ENCODE measurements at regions not wholly inside any gene's neighbourhood (a gene's known extent, or its start where the extent isn't known, plus 50 kb on each side); places are given as distances from the start of the nearest gene placed in this dataset.

DNA sequence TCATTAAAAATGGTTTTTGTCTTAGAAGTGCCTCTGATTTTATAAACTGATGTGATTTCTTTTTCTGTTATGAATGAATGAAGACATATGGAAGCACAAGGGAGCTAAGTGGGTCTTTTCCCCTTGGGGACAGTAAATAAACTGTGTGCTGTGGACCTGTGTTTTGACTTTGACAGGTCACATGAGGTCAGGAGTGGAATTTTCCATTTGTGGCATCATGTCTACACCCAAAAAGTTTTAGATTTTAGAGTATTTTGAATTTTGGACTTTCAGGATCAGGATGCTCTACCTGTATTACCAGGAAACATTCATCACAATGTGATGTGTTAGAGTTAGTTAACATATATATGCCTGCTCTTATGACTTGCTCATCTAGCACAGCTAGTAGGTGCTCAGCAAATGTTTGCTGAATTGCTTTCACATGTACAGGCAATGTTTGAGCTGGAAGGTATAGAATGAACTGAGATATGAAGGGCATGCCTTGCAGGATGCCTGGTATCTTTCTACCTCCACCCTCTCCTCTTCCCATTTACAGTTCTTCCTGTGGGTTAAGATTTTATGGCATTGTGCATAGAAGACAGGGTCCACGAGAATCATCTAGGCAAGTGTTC lies 73.2 kb upstream of the NR3C1 start (continued):
- TF ChIP-seq, protein P1, sequence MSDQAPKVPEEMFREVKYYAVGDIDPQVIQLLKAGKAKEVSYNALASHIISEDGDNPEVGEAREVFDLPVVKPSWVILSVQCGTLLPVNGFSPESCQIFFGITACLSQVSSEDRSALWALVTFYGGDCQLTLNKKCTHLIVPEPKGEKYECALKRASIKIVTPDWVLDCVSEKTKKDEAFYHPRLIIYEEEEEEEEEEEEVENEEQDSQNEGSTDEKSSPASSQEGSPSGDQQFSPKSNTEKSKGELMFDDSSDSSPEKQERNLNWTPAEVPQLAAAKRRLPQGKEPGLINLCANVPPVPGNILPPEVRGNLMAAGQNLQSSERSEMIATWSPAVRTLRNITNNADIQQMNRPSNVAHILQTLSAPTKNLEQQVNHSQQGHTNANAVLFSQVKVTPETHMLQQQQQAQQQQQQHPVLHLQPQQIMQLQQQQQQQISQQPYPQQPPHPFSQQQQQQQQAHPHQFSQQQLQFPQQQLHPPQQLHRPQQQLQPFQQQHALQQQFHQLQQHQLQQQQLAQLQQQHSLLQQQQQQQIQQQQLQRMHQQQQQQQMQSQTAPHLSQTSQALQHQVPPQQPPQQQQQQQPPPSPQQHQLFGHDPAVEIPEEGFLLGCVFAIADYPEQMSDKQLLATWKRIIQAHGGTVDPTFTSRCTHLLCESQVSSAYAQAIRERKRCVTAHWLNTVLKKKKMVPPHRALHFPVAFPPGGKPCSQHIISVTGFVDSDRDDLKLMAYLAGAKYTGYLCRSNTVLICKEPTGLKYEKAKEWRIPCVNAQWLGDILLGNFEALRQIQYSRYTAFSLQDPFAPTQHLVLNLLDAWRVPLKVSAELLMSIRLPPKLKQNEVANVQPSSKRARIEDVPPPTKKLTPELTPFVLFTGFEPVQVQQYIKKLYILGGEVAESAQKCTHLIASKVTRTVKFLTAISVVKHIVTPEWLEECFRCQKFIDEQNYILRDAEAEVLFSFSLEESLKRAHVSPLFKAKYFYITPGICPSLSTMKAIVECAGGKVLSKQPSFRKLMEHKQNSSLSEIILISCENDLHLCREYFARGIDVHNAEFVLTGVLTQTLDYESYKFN (CRISPR knock-in tag; conservative IDR thresholded peaks at IDR 0.05) = 0 out of 2 replicates have a peak, but pooled peaks have one; percentile 30
- TF ChIP-seq ZKSCAN8 (CRISPR knock-in tag; IDR thresholded peaks at IDR 0.05; ENCODE audit: borderline replicate concordance) (no peak), NR2F2 (IDR thresholded peaks at IDR 0.05; ENCODE audit: borderline replicate concordance, low read depth) (0 out of 2 replicates have a peak, but pooled peaks have one; percentile 18), PPARG (CRISPR knock-in tag; conservative IDR thresholded peaks at IDR 0.05) (no peak), ETV6 (CRISPR knock-in tag; conservative IDR thresholded peaks at IDR 0.05) (no peak), SALL2 (CRISPR knock-in tag; IDR thresholded peaks at IDR 0.05) (no peak), MED1 (CRISPR knock-in tag; IDR thresholded peaks at IDR 0.05) (peak; percentile 27; the same call in 1 of the 2 replicates), TEAD3 (CRISPR knock-in tag; optimal IDR thresholded peaks at IDR 0.05; ENCODE audit: borderline replicate concordance) (no peak), NFE2 (CRISPR knock-in tag; IDR thresholded peaks at IDR 0.05) (no peak), ZNF792 (CRISPR knock-in tag; IDR thresholded peaks at IDR 0.05) (no peak), RELA (CRISPR knock-in tag; IDR thresholded peaks at IDR 0.05) (no peak), ZNF768 (CRISPR knock-in tag; IDR thresholded peaks at IDR 0.05) (no peak), ZNF230 (CRISPR knock-in tag; IDR thresholded peaks at IDR 0.05) (no peak), ZNF224 (CRISPR knock-in tag; IDR thresholded peaks at IDR 0.05) (no peak), RXRB (CRISPR knock-in tag; IDR thresholded peaks at IDR 0.05; ENCODE audit: borderline replicate concordance) (peak; percentile 51; the same call in 1 of the 2 replicates), GTF2F1 (IDR thresholded peaks at IDR 0.05; ENCODE audit: low read length) (no peak)
- TF ChIP-seq, protein P2, sequence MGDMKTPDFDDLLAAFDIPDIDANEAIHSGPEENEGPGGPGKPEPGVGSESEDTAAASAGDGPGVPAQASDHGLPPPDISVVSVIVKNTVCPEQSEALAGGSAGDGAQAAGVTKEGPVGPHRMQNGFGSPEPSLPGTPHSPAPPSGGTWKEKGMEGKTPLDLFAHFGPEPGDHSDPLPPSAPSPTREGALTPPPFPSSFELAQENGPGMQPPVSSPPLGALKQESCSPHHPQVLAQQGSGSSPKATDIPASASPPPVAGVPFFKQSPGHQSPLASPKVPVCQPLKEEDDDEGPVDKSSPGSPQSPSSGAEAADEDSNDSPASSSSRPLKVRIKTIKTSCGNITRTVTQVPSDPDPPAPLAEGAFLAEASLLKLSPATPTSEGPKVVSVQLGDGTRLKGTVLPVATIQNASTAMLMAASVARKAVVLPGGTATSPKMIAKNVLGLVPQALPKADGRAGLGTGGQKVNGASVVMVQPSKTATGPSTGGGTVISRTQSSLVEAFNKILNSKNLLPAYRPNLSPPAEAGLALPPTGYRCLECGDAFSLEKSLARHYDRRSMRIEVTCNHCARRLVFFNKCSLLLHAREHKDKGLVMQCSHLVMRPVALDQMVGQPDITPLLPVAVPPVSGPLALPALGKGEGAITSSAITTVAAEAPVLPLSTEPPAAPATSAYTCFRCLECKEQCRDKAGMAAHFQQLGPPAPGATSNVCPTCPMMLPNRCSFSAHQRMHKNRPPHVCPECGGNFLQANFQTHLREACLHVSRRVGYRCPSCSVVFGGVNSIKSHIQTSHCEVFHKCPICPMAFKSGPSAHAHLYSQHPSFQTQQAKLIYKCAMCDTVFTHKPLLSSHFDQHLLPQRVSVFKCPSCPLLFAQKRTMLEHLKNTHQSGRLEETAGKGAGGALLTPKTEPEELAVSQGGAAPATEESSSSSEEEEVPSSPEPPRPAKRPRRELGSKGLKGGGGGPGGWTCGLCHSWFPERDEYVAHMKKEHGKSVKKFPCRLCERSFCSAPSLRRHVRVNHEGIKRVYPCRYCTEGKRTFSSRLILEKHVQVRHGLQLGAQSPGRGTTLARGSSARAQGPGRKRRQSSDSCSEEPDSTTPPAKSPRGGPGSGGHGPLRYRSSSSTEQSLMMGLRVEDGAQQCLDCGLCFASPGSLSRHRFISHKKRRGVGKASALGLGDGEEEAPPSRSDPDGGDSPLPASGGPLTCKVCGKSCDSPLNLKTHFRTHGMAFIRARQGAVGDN (CRISPR knock-in tag; IDR thresholded peaks at IDR 0.05) = no peak
- TF ChIP-seq, protein P3, sequence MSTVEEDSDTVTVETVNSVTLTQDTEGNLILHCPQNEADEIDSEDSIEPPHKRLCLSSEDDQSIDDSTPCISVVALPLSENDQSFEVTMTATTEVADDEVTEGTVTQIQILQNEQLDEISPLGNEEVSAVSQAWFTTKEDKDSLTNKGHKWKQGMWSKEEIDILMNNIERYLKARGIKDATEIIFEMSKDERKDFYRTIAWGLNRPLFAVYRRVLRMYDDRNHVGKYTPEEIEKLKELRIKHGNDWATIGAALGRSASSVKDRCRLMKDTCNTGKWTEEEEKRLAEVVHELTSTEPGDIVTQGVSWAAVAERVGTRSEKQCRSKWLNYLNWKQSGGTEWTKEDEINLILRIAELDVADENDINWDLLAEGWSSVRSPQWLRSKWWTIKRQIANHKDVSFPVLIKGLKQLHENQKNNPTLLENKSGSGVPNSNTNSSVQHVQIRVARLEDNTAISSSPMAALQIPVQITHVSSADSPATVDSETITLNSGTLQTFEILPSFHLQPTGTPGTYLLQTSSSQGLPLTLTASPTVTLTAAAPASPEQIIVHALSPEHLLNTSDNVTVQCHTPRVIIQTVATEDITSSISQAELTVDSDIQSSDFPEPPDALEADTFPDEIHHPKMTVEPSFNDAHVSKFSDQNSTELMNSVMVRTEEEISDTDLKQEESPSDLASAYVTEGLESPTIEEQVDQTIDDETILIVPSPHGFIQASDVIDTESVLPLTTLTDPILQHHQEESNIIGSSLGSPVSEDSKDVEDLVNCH (CRISPR knock-in tag; IDR thresholded peaks at IDR 0.05) = no peak
- TF ChIP-seq, protein P4, sequence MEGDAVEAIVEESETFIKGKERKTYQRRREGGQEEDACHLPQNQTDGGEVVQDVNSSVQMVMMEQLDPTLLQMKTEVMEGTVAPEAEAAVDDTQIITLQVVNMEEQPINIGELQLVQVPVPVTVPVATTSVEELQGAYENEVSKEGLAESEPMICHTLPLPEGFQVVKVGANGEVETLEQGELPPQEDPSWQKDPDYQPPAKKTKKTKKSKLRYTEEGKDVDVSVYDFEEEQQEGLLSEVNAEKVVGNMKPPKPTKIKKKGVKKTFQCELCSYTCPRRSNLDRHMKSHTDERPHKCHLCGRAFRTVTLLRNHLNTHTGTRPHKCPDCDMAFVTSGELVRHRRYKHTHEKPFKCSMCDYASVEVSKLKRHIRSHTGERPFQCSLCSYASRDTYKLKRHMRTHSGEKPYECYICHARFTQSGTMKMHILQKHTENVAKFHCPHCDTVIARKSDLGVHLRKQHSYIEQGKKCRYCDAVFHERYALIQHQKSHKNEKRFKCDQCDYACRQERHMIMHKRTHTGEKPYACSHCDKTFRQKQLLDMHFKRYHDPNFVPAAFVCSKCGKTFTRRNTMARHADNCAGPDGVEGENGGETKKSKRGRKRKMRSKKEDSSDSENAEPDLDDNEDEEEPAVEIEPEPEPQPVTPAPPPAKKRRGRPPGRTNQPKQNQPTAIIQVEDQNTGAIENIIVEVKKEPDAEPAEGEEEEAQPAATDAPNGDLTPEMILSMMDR (CRISPR knock-in tag; IDR thresholded peaks at IDR 0.05) = no peak

Data from HepG2 (cell line).